HG02623 (cell line): ENCODE measurements at regions not wholly inside any gene's neighbourhood (a gene's known extent, or its start where the extent isn't known, plus 50 kb on each side); places are given as distances from the start of the nearest gene placed in this dataset.
"Not testable (repeated sequence)": the region's sequence is repeated elsewhere in the genome, so short reads cannot be mapped to it uniquely, and the experiment has no call there.

ENCODE experiments used
- ATAC-seq: cut with Tn5 transposase; IDR thresholded peaks from one replicate; pipeline ENCODE4 v1.9.1; 2021; ENCODE audit warnings: moderate library complexity; ENCODE audit not compliant: unreplicated experiment

- ATAC-seq = no peak
These were observed 657.2 kb downstream of the TLE1 start for GRCh38 chr9:81032030-81032572.

GRCh38 chr9:81031422-81032029, 657.8 kb downstream of the TLE1 start:
- ATAC-seq = no peak

- no peak for ATAC-seq
These were observed 659.3 kb downstream of the TLE1 start for GRCh38 chr9:81030027-81030426.

GRCh38 chr9:81028504-81028903, 660.8 kb downstream of the TLE1 start:
- ATAC-seq = no peak

GRCh38 chr9:81022177-81022576, 667.2 kb downstream of the TLE1 start:
- ATAC-seq = no peak

GRCh38 chr9:81014945-81015344, 674.4 kb downstream of the TLE1 start:
- ATAC-seq = not testable (repeated sequence)

- ATAC-seq = not testable (repeated sequence)
These were observed 676.2 kb downstream of the TLE1 start for GRCh38 chr9:81013191-81013590.

GRCh38 chr9:81002906-81003305, 686.4 kb downstream of the TLE1 start:
- no peak for ATAC-seq

- no peak for ATAC-seq
These were observed 687.1 kb downstream of the TLE1 start for GRCh38 chr9:81002242-81002641.

- ATAC-seq = no peak
These were observed 693.6 kb downstream of the TLE1 start for GRCh38 chr9:80995759-80996158.

GRCh38 chr9:80994892-80995291, 694.5 kb downstream of the TLE1 start:
- ATAC-seq = no peak

GRCh38 chr9:80985595-80985994, 703.8 kb downstream of the TLE1 start:
- ATAC-seq = not testable (repeated sequence)

- no peak for ATAC-seq
These were observed 712.9 kb downstream of the TLE1 start for GRCh38 chr9:80976403-80976802.

GRCh38 chr9:80970377-80970776, 719.0 kb downstream of the TLE1 start:
- ATAC-seq = not testable (repeated sequence)

- no peak for ATAC-seq
These were observed 720.7 kb downstream of the TLE1 start for GRCh38 chr9:80968611-80969010.

GRCh38 chr9:80964914-80965313, 724.4 kb downstream of the TLE1 start:
- ATAC-seq = no peak

GRCh38 chr9:80964374-80964773, 725.0 kb downstream of the TLE1 start:
- no peak for ATAC-seq

GRCh38 chr9:80957801-80958200, 731.5 kb downstream of the TLE1 start:
- no peak for ATAC-seq

GRCh38 chr9:80954521-80954920, 734.8 kb downstream of the TLE1 start:
- ATAC-seq = no peak

- ATAC-seq = no peak
These were observed 736.9 kb downstream of the TLE1 start for GRCh38 chr9:80952363-80952922.

GRCh38 chr9:80951675-80952074, 737.7 kb downstream of the TLE1 start:
- no peak for ATAC-seq

GRCh38 chr9:80948876-80949275, 740.5 kb downstream of the TLE1 start:
- no peak for ATAC-seq

- no peak for ATAC-seq
These were observed 741.3 kb downstream of the TLE1 start for GRCh38 chr9:80948066-80948465.
